ENCODE measurements at regions not wholly inside any gene's neighbourhood (a gene's known extent, or its start where the extent isn't known, plus 50 kb on each side); places are given as distances from the start of the nearest gene placed in this dataset.

GRCh38 chr5:178063277-178063676 lies 50.1 kb upstream of the N4BP3 start:
- no peak overlapping the region for H3K56ac ChIP-seq (ENCODE audit: extremely low read depth, insufficient read depth, low read length)
- no peak overlapping the region for H2AFZ ChIP-seq (replicated peaks; ENCODE audit: low read length, poor library complexity)
- no peak overlapping the region for H2AK5ac ChIP-seq (ENCODE audit: low read depth, low read length)
- no peak for TF ChIP-seq BHLHE40 (IDR thresholded peaks at IDR 0.05; ENCODE audit: low read depth, low read length)
- TF ChIP-seq RFX5 (IDR thresholded peaks at IDR 0.05; ENCODE audit: low read depth, low read length), result no peak
- TF ChIP-seq CHD1 (IDR thresholded peaks at IDR 0.05; ENCODE audit: low read depth, low read length), result no peak
- TF ChIP-seq POLR2A (IDR thresholded peaks at IDR 0.05; ENCODE audit: low read depth, low read length), result no peak
- TF ChIP-seq CTCF (conservative IDR thresholded peaks at IDR 0.05; ENCODE audit: low read depth, low read length), result no peak
- TF ChIP-seq ELK1 (IDR thresholded peaks at IDR 0.05; ENCODE audit: borderline replicate concordance, low read depth, low read length), result no peak
- no peak for TF ChIP-seq SMC3 (IDR thresholded peaks at IDR 0.05; ENCODE audit: low read depth, low read length)
- no peak for TF ChIP-seq RCOR1 (IDR thresholded peaks at IDR 0.05; ENCODE audit: insufficient replicate concordance, low read length)
- TF ChIP-seq MAZ (IDR thresholded peaks at IDR 0.05; ENCODE audit: borderline replicate concordance, low read depth, low read length), result no peak
- TF ChIP-seq MAFK (IDR thresholded peaks at IDR 0.05; ENCODE audit: low read depth, low read length), result no peak
- no peak for TF ChIP-seq RAD21 (IDR thresholded peaks at IDR 0.05; ENCODE audit: low read length)
- TF ChIP-seq MXI1 (IDR thresholded peaks at IDR 0.05; ENCODE audit: borderline replicate concordance, low read depth, low read length), result no peak
- TF ChIP-seq CEBPB (IDR thresholded peaks at IDR 0.05; ENCODE audit: low read depth, low read length), result no peak
- TF ChIP-seq, protein P1, sequence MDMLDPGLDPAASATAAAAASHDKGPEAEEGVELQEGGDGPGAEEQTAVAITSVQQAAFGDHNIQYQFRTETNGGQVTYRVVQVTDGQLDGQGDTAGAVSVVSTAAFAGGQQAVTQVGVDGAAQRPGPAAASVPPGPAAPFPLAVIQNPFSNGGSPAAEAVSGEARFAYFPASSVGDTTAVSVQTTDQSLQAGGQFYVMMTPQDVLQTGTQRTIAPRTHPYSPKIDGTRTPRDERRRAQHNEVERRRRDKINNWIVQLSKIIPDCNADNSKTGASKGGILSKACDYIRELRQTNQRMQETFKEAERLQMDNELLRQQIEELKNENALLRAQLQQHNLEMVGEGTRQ (IDR thresholded peaks at IDR 0.05; ENCODE audit: low read depth, low read length), result no peak
- no peak for TF ChIP-seq FOS (IDR thresholded peaks at IDR 0.05; ENCODE audit: low read depth, low read length)
- no peak for TF ChIP-seq NFE2L2 (IDR thresholded peaks at IDR 0.05; ENCODE audit: low read depth, low read length)
- H2BK120ac ChIP-seq (ENCODE audit: low read depth, low read length), result no peak overlapping the region
- no peak overlapping the region for H3K18ac ChIP-seq (ENCODE audit: low read depth, low read length)
- no peak for ATAC-seq (ENCODE audit: low read depth)
- peaks cover 11% of the 10 kb centered on the region for H3K27me3 ChIP-seq (ENCODE audit: control insufficient read depth, insufficient read depth, low read length)
- H2BK15ac ChIP-seq (ENCODE audit: low read depth, low read length), result no peak overlapping the region
- no peaks in the 10 kb centered on the region for H3K9me3 ChIP-seq (ENCODE audit: control insufficient read depth, insufficient read depth, low read length)
- intact Hi-C loops (cut with micrococcal nuclease) (loop anchor here (2.0 kb wide), 1 partner anchor 456 kb away; no protein-coding TSS in a partner anchor), in situ Hi-C loops (cut with MboI; ENCODE audit: low sequenced_read_pairs) (loop anchor here (25.0 kb wide), 1 partner anchor 451 kb away; the partner anchor contains the start of gene B4GALT7), dilution Hi-C loops (cut with HindIII; ENCODE audit: low sequenced_read_pairs, unreplicated experiment) (no loop called here)
- H4K8ac ChIP-seq (ENCODE audit: low read depth in 2 of 2, low read length in 2 of 2), result no peak overlapping the region
- H3K27ac ChIP-seq (ENCODE audit: insufficient read depth, low read length), result no peak overlapping the region
- no peaks in the 10 kb centered on the region for H3K4me1 ChIP-seq (ENCODE audit: control insufficient read depth, insufficient read depth, low read length)
- WGBS, 2 experiments (ENCODE audit: extremely low coverage in 2 of 2, insufficient read length in 1 of 2), result no CpG with 5 or more reads among the region's 3 CpGs
- no peaks in the 10 kb centered on the region for H3K79me1 ChIP-seq (ENCODE audit: low read depth in 1 of 2, low read length in 2 of 2)
- no peaks in the 10 kb centered on the region for H4K20me1 ChIP-seq (ENCODE audit: insufficient read depth, low read length)
- no peak overlapping the region for H3K14ac ChIP-seq (replicated peaks; ENCODE audit: low read depth, low read length)
- POLR2A ChIA-PET (ENCODE audit: unreplicated experiment), result no interaction called here
- no peak overlapping the region for H2BK5ac ChIP-seq (ENCODE audit: low read depth, low read length, poor library complexity, severe bottlenecking)
- no peak overlapping the region for H4K5ac ChIP-seq (ENCODE audit: low read depth, low read length)
- H3K36me3 ChIP-seq (ENCODE audit: control insufficient read depth, insufficient read depth, low read length), result no peaks in the 10 kb centered on the region
- H2AK9ac ChIP-seq (replicated peaks; ENCODE audit: low read depth, low read length, poor library complexity), result no peak overlapping the region
- H4K91ac ChIP-seq (ENCODE audit: insufficient read depth, low read depth, low read length), result no peak overlapping the region
- no peaks in the 10 kb centered on the region for H3K9me1 ChIP-seq (ENCODE audit: insufficient read depth, low read length)
- H3K4me3 ChIP-seq (ENCODE audit: insufficient read depth, low read depth, low read length), result no peak overlapping the region
- DNase-seq, result no peak
- CTCF ChIA-PET, result no interaction called here
- no peak overlapping the region for H3K9ac ChIP-seq (ENCODE audit: low read depth, low read length)
- H3K23ac ChIP-seq (ENCODE audit: low read depth, low read length), result no peak overlapping the region
- H3K4ac ChIP-seq (ENCODE audit: low read depth, low read length), result no peak overlapping the region
- no TSS peak for BruUV-seq (replicated peaks)
- no peak overlapping the region for H3K4me2 ChIP-seq (ENCODE audit: low read depth, low read length)
- no peak overlapping the region for H2BK20ac ChIP-seq (ENCODE audit: low read depth, low read length)

All from IMR-90 (cell line).